SK-N-SH treated with all-trans-retinoic acid at 6 μM for 48 hours (cell line): ENCODE measurements at regions not wholly inside any gene's neighbourhood (a gene's known extent, or its start where the extent isn't known, plus 50 kb on each side); places are given as distances from the start of the nearest gene placed in this dataset.

Source experiments
- ARNTL ChIP-seq: fragments of 450-650 bp; formaldehyde crosslinking; IDR thresholded peaks from 2 replicates; pipeline ENCODE4 v1.5.0; 2020; ENCODE audit warnings: low read depth, mild to moderate bottlenecking, moderate library complexity, borderline replicate concordance
- BACH2 ChIP-seq: fragments of 250-450 bp; sonication (Bioruptor Pico); IDR thresholded peaks from 2 replicates; pipeline ENCODE4 v1.9.0; 2021; ENCODE audit warnings: mild to moderate bottlenecking, borderline replicate concordance
- CSDC2 ChIP-seq: fragments of 250-450 bp; sonication (Bioruptor Pico); IDR thresholded peaks from 2 replicates; pipeline ENCODE4 v1.5.0; 2020; ENCODE audit warnings: mild to moderate bottlenecking, moderate library complexity
- GLIS3 ChIP-seq: fragments of 250-450 bp; sonication (Bioruptor Pico); IDR thresholded peaks from 2 replicates; pipeline ENCODE4 v1.5.0; 2020; ENCODE audit warnings: mild to moderate bottlenecking, moderate library complexity
- ZC3H10 ChIP-seq: fragments of 250-450 bp; sonication (Bioruptor Pico); IDR thresholded peaks from 2 replicates; pipeline ENCODE4 v1.5.1; 2021; ENCODE audit warnings: mild to moderate bottlenecking, moderate library complexity
- ZNF70 ChIP-seq: fragments of 450-650 bp; formaldehyde crosslinking; IDR thresholded peaks from 2 replicates; pipeline ENCODE4 v1.5.0; 2020; ENCODE audit warnings: mild to moderate bottlenecking, moderate library complexity
- TF ChIP-seq, protein P1 (sequence below): fragments of 250-450 bp; sonication (Bioruptor Pico); IDR thresholded peaks from 2 replicates; pipeline ENCODE4 v1.8.0; 2021; ENCODE audit warnings: low read depth, mild to moderate bottlenecking, moderate library complexity, borderline replicate concordance
- TF ChIP-seq, protein P2 (sequence below): fragments of 250-450 bp; sonication (Bioruptor Pico); IDR thresholded peaks from 2 replicates; pipeline ENCODE4 v1.5.1; 2021; ENCODE audit warnings: mild to moderate bottlenecking, moderate library complexity
- TF ChIP-seq, protein P3 (sequence below): fragments of 250-450 bp; sonication (Bioruptor Pico); IDR thresholded peaks from 2 replicates; pipeline ENCODE4 v1.5.0; 2020; ENCODE audit warnings: mild to moderate bottlenecking, moderate library complexity
- TF ChIP-seq, protein P4 (sequence below): fragments of 250-450 bp; sonication (Bioruptor Pico); IDR thresholded peaks from 2 replicates; pipeline ENCODE4 v1.8.0; 2020; ENCODE audit warnings: mild to moderate bottlenecking, moderate library complexity, borderline replicate concordance
- TF ChIP-seq, protein P5 (sequence below): fragments of 250-450 bp; sonication (Bioruptor Pico); IDR thresholded peaks from 2 replicates; pipeline ENCODE4 v1.5.1; 2020; ENCODE audit warnings: low read depth, mild to moderate bottlenecking, moderate library complexity

DNA sequence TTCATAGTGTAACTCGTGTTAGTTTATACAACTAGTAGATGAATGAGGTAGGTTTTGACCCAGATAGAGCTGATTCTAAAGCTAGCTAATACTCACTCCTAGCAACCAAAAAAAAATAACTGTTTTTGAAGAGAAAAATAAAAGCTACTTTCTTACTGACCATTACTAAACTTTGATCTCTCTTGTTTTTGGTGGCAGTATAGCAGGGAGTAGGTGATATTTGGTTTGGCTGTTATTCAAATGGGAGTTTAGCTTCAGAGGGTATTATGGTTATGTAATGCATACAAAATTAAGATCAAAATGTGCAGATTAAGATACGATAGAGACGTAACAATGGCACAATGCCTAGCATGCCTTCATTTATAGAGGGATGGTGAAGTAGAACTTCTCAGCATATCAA lies 1104.5 kb downstream of the PCDH19 start:
- TF ChIP-seq BACH2 (CRISPR knock-in tag): no peak
- TF ChIP-seq ARNTL (CRISPR knock-in tag): no peak
- TF ChIP-seq, protein P1, sequence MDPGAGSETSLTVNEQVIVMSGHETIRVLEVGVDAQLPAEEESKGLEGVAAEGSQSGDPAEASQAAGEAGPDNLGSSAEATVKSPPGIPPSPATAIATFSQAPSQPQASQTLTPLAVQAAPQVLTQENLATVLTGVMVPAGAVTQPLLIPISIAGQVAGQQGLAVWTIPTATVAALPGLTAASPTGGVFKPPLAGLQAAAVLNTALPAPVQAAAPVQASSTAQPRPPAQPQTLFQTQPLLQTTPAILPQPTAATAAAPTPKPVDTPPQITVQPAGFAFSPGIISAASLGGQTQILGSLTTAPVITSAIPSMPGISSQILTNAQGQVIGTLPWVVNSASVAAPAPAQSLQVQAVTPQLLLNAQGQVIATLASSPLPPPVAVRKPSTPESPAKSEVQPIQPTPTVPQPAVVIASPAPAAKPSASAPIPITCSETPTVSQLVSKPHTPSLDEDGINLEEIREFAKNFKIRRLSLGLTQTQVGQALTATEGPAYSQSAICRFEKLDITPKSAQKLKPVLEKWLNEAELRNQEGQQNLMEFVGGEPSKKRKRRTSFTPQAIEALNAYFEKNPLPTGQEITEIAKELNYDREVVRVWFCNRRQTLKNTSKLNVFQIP (CRISPR knock-in tag): no peak
- TF ChIP-seq ZC3H10 (CRISPR knock-in tag): no peak
- TF ChIP-seq CSDC2: no peak
- TF ChIP-seq, protein P2, sequence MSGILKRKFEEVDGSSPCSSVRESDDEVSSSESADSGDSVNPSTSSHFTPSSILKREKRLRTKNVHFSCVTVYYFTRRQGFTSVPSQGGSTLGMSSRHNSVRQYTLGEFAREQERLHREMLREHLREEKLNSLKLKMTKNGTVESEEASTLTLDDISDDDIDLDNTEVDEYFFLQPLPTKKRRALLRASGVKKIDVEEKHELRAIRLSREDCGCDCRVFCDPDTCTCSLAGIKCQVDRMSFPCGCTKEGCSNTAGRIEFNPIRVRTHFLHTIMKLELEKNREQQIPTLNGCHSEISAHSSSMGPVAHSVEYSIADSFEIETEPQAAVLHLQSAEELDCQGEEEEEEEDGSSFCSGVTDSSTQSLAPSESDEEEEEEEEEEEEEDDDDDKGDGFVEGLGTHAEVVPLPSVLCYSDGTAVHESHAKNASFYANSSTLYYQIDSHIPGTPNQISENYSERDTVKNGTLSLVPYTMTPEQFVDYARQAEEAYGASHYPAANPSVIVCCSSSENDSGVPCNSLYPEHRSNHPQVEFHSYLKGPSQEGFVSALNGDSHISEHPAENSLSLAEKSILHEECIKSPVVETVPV (CRISPR knock-in tag): no peak
- TF ChIP-seq, protein P3, sequence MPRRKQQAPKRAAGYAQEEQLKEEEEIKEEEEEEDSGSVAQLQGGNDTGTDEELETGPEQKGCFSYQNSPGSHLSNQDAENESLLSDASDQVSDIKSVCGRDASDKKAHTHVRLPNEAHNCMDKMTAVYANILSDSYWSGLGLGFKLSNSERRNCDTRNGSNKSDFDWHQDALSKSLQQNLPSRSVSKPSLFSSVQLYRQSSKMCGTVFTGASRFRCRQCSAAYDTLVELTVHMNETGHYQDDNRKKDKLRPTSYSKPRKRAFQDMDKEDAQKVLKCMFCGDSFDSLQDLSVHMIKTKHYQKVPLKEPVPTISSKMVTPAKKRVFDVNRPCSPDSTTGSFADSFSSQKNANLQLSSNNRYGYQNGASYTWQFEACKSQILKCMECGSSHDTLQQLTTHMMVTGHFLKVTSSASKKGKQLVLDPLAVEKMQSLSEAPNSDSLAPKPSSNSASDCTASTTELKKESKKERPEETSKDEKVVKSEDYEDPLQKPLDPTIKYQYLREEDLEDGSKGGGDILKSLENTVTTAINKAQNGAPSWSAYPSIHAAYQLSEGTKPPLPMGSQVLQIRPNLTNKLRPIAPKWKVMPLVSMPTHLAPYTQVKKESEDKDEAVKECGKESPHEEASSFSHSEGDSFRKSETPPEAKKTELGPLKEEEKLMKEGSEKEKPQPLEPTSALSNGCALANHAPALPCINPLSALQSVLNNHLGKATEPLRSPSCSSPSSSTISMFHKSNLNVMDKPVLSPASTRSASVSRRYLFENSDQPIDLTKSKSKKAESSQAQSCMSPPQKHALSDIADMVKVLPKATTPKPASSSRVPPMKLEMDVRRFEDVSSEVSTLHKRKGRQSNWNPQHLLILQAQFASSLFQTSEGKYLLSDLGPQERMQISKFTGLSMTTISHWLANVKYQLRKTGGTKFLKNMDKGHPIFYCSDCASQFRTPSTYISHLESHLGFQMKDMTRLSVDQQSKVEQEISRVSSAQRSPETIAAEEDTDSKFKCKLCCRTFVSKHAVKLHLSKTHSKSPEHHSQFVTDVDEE (CRISPR knock-in tag): no peak
- TF ChIP-seq, protein P4, sequence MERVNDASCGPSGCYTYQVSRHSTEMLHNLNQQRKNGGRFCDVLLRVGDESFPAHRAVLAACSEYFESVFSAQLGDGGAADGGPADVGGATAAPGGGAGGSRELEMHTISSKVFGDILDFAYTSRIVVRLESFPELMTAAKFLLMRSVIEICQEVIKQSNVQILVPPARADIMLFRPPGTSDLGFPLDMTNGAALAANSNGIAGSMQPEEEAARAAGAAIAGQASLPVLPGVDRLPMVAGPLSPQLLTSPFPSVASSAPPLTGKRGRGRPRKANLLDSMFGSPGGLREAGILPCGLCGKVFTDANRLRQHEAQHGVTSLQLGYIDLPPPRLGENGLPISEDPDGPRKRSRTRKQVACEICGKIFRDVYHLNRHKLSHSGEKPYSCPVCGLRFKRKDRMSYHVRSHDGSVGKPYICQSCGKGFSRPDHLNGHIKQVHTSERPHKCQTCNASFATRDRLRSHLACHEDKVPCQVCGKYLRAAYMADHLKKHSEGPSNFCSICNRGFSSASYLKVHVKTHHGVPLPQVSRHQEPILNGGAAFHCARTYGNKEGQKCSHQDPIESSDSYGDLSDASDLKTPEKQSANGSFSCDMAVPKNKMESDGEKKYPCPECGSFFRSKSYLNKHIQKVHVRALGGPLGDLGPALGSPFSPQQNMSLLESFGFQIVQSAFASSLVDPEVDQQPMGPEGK: no peak
- TF ChIP-seq ZNF70 (CRISPR knock-in tag): no peak
- TF ChIP-seq GLIS3 (CRISPR knock-in tag): no peak
- TF ChIP-seq, protein P5, sequence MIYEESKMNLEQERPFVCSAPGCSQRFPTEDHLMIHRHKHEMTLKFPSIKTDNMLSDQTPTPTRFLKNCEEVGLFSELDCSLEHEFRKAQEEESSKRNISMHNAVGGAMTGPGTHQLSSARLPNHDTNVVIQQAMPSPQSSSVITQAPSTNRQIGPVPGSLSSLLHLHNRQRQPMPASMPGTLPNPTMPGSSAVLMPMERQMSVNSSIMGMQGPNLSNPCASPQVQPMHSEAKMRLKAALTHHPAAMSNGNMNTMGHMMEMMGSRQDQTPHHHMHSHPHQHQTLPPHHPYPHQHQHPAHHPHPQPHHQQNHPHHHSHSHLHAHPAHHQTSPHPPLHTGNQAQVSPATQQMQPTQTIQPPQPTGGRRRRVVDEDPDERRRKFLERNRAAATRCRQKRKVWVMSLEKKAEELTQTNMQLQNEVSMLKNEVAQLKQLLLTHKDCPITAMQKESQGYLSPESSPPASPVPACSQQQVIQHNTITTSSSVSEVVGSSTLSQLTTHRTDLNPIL: no peak
